Mesenchymal stem cell (in vitro differentiated cells and primary cell): ENCODE measurements at regions not wholly inside any gene's neighbourhood (a gene's known extent, or its start where the extent isn't known, plus 50 kb on each side); places are given as distances from the start of the nearest gene placed in this dataset.
"Not testable (repeated sequence)": the region's sequence is repeated elsewhere in the genome, so short reads cannot be mapped to it uniquely, and the experiment has no call there.

Experiments
- DNase-seq: peaks from one replicate; pipeline ENCODE4 v3.0.0-alpha.2; 2013
- H2AFZ ChIP-seq: one replicate; pipeline ENCODE4 v1.6.1; 2013; ENCODE audit warnings: low read depth, mild to moderate bottlenecking, control low read depth, inconsistent platforms, low read length, moderate library complexity
- H2AK5ac ChIP-seq: 2 replicates; pipeline ENCODE4 v1.6.1; 2013; ENCODE audit warnings: low read length, moderate library complexity, mild to moderate bottlenecking, inconsistent platforms; ENCODE audit not compliant: severe bottlenecking
- H2BK120ac ChIP-seq: one replicate; pipeline ENCODE4 v1.6.1; 2013; ENCODE audit warnings: low read depth, mild to moderate bottlenecking, inconsistent platforms, low read length, moderate library complexity
- H2BK12ac ChIP-seq, 2 experiments: one replicate each; pipeline ENCODE4 v1.6.1; 2013; ENCODE audit warnings: inconsistent platforms in 2 of 2, low read length in 2 of 2, mild to moderate bottlenecking in 2 of 2, moderate library complexity in 2 of 2, control low read depth in 1 of 2
- H2BK15ac ChIP-seq: one replicate; pipeline ENCODE4 v1.6.1; 2013; ENCODE audit warnings: mild to moderate bottlenecking, low read depth, inconsistent platforms; ENCODE audit not compliant: poor library complexity, severe bottlenecking
- H2BK5ac ChIP-seq: 2 replicates; pipeline ENCODE4 v1.6.1; 2013; ENCODE audit warnings: low read depth, mild to moderate bottlenecking, low read length, control low read depth, inconsistent platforms; ENCODE audit not compliant: poor library complexity, severe bottlenecking
- H3K14ac ChIP-seq, 2 experiments: one replicate each; pipeline ENCODE4 v1.6.1; 2013; ENCODE audit warnings: inconsistent platforms in 2 of 2, low read length in 2 of 2, control low read depth in 1 of 2, mild to moderate bottlenecking in 1 of 2, moderate library complexity in 1 of 2
- H3K18ac ChIP-seq, 2 experiments: one replicate each; pipeline ENCODE4 v1.6.1; 2013; ENCODE audit warnings: inconsistent platforms in 2 of 2, low read length in 2 of 2, control low read depth in 1 of 2, low read depth in 1 of 2, mild to moderate bottlenecking in 1 of 2
- H3K23ac ChIP-seq, 2 experiments: one replicate each; pipeline ENCODE4 v1.6.1; 2013; ENCODE audit warnings: inconsistent platforms in 2 of 2, low read length in 2 of 2, mild to moderate bottlenecking in 2 of 2, moderate library complexity in 2 of 2, control low read depth in 1 of 2
- H3K27ac ChIP-seq: 2 replicates; pipeline ENCODE4 v1.5.1; 2013; ENCODE audit warnings: mild to moderate bottlenecking, moderate library complexity, low read length, control low read depth, inconsistent platforms; ENCODE audit not compliant: poor library complexity, severe bottlenecking
- H3K27me3 ChIP-seq, 2 experiments: 2 replicates each; pipeline versions ENCODE4 v1.6.1 to v1.7.0; 2013; ENCODE audit warnings: low read length in 2 of 2, mild to moderate bottlenecking in 2 of 2, moderate library complexity in 2 of 2, control low read depth in 1 of 2, inconsistent platforms in 1 of 2; ENCODE audit not compliant: control insufficient read depth in 1 of 2, insufficient read depth in 1 of 2
- H3K36me3 ChIP-seq, 2 experiments: 2 replicates each; pipeline versions ENCODE4 v1.6.1 to v1.7.0; 2013; ENCODE audit warnings: low read length in 2 of 2, control low read depth in 1 of 2, inconsistent platforms in 1 of 2, low read depth in 1 of 2, mild to moderate bottlenecking in 1 of 2; ENCODE audit not compliant: insufficient read depth in 2 of 2, control insufficient read depth in 1 of 2
- H3K4ac ChIP-seq, 2 experiments: one replicate each; pipeline ENCODE4 v1.6.1; 2013; ENCODE audit warnings: inconsistent platforms in 2 of 2, low read length in 2 of 2, mild to moderate bottlenecking in 2 of 2, moderate library complexity in 2 of 2, control low read depth in 1 of 2, low read depth in 1 of 2
- H3K4me1 ChIP-seq: 2 replicates; pipeline ENCODE4 v1.6.1; 2013; ENCODE audit warnings: low read depth, low read length, control low read depth; ENCODE audit not compliant: control insufficient read depth, insufficient read depth
- H3K4me2 ChIP-seq: 2 replicates; pipeline ENCODE4 v1.6.1; 2013; ENCODE audit warnings: low read length, mild to moderate bottlenecking, inconsistent platforms; ENCODE audit not compliant: poor library complexity, severe bottlenecking
- H3K4me3 ChIP-seq, 2 experiments: 2 replicates each; pipeline versions ENCODE4 v1.5.1 to v1.7.0; 2013; ENCODE audit warnings: low read length in 2 of 2, mild to moderate bottlenecking in 2 of 2, control low read depth in 1 of 2, low read depth in 1 of 2; ENCODE audit not compliant: insufficient read depth in 1 of 2
- H3K79me1 ChIP-seq: replicated peaks from 2 replicates; pipeline ENCODE4 v1.6.1; 2013; ENCODE audit warnings: mild to moderate bottlenecking, control low read depth, low read length, inconsistent platforms; ENCODE audit not compliant: poor library complexity, severe bottlenecking
- H3K9ac ChIP-seq: 2 replicates; pipeline ENCODE4 v1.7.0; 2013; ENCODE audit warnings: mild to moderate bottlenecking, low read length, moderate library complexity
- H3K9me3 ChIP-seq: 2 replicates; pipeline ENCODE4 v1.7.0; 2013; ENCODE audit warnings: mild to moderate bottlenecking, low read length; ENCODE audit not compliant: control insufficient read depth
- H4K8ac ChIP-seq: one replicate; pipeline ENCODE4 v1.6.1; 2013; ENCODE audit warnings: inconsistent platforms, mild to moderate bottlenecking, low read length, moderate library complexity
- H4K91ac ChIP-seq: one replicate; pipeline ENCODE4 v1.6.1; 2013; ENCODE audit warnings: mild to moderate bottlenecking, low read length, inconsistent platforms
- WGBS: methylation state at CpG from one replicate; pipeline ENCODE4 v1.1.7; 2013; ENCODE audit warnings: mixed read lengths; 5-methylcytosine and 5-hydroxymethylcytosine counted together

DNA sequence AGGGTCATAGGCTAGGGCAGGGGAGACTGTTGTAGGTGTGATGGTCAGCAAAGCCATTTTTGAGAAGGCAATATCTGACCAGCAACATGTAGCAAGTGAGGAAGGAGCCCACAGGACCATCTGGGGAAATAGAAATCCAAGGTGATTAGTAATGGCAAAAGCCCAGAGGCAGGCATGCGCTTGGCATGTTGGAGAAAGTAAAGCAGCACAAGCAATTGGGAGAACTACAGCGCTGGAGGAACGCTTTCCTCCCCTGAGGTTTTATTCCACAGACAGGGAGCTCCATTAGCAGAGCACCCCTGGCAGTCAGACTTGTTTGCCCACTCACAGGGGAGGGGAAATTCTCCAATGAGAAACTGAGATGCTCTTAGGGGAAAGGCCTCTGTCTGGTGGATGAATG lies 54.8 kb upstream of the FOXB2 start:
- Histone ChIP-seq H2AK5ac (no peak overlapping the region), H3K27ac (no peak overlapping the region), H3K9me3 (peaks cover 7% of the 10 kb centered on the region), H3K79me1 (no peaks in the 10 kb centered on the region), H3K4me1 (peaks cover 5% of the 10 kb centered on the region), H3K18ac (no peak overlapping the region), H2BK15ac (no peak overlapping the region), H3K23ac (no peak overlapping the region), H3K36me3 (no peaks in the 10 kb centered on the region), H3K27me3 (peaks cover 0 to 4% of the 10 kb centered on the region in 2 experiments), H2BK5ac (no peak overlapping the region), H2AFZ (no peak overlapping the region), H3K4me2 (no peak overlapping the region), H4K91ac (no peak overlapping the region), H3K4ac (no peak overlapping the region), H3K9ac (no peak overlapping the region), H3K14ac (no peak overlapping the region), H3K4me3 (no peak overlapping the region), H2BK120ac (no peak overlapping the region), H2BK12ac (no peak overlapping the region), H4K8ac (no peak overlapping the region)
- 75% methylated on average over 3 of the region's 3 CpGs for WGBS
- DNase-seq, result no peak

DNA sequence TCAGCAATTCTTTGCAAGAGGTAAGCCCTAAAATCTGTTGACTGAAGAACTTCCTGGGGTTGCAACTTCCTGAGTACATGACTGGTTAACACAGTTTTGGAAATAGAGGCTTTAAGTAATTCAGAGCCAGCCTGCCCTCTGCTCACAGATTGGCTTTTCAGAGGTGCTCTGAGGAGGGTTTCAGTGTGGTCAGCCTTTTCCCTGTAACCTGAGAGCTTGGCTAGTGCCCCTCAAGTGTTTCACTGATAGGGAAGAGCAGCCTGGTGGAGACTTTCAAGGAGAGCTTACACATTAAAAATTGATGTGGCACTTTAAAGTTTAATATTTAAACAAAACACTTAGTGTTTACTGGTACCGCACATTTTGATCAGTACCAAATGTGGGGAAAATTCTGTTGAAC lies 56.7 kb upstream of the FOXB2 start:
- Histone ChIP-seq H3K27me3 (peaks cover 0 to 1% of the 10 kb centered on the region in 2 experiments), H4K91ac (no peak overlapping the region), H3K4me3 (no peak overlapping the region), H3K23ac (no peak overlapping the region), H2BK120ac (no peak overlapping the region), H3K36me3 (no peaks in the 10 kb centered on the region), H2BK15ac (no peak overlapping the region), H2AK5ac (no peak overlapping the region), H4K8ac (no peak overlapping the region), H3K9me3 (no peaks in the 10 kb centered on the region), H3K27ac (peak overlapping the region; percentile 9), H3K9ac (no peak overlapping the region), H2BK5ac (no peak overlapping the region), H3K4me1 (peaks cover 5% of the 10 kb centered on the region), H3K4ac (no peak overlapping the region), H2BK12ac (no peak overlapping the region), H3K14ac (no peak overlapping the region), H3K18ac (no peak overlapping the region), H3K79me1 (no peaks in the 10 kb centered on the region), H3K4me2 (no peak overlapping the region), H2AFZ (no peak overlapping the region)
- DNase-seq, result no peak
- no CpG with 5 or more reads among the region's 1 CpG for WGBS

DNA sequence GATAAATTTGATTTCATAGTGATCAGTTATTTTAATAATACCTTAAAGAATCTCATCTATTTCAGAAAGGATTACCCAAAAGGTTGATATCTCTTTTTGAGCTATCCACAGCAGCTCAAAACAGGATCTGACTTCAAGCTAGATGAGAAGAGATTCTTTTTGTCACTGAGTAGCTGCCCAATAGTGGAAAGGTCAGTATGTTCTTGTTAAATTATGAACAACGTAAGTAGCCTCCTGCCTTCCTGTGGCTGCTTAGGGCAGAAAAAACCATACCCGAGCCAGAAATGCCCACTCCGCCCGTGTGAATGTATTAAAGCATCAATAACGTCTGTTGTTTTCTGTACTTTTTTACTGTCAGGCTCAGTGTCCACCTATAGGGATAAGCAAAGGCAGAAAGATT lies 51.3 kb upstream of the PRUNE2 start:
- no peak for DNase-seq
- no peak overlapping the region for H3K14ac ChIP-seq
- no peak overlapping the region for H2AK5ac ChIP-seq
- H3K23ac ChIP-seq, result no peak overlapping the region
- H3K4me2 ChIP-seq, result no peak overlapping the region
- no peak overlapping the region for H2BK12ac ChIP-seq
- no peaks in the 10 kb centered on the region for H3K27me3 ChIP-seq
- H2BK15ac ChIP-seq, result no peak overlapping the region
- no peak overlapping the region for H2BK5ac ChIP-seq
- no peak overlapping the region for H3K4me3 ChIP-seq
- peaks cover 3% of the 10 kb centered on the region for H3K4me1 ChIP-seq
- H3K36me3 ChIP-seq, result no peaks in the 10 kb centered on the region
- no peak overlapping the region for H3K27ac ChIP-seq
- no peak overlapping the region for H3K18ac ChIP-seq
- H3K4ac ChIP-seq, result no peak overlapping the region
- H4K8ac ChIP-seq, result no peak overlapping the region
- WGBS, result 83% methylated on average over 3 of the region's 5 CpGs
- no peak overlapping the region for H2BK120ac ChIP-seq
- H2AFZ ChIP-seq, result no peak overlapping the region
- no peak overlapping the region for H3K9ac ChIP-seq
- H4K91ac ChIP-seq, result no peak overlapping the region
- no peaks in the 10 kb centered on the region for H3K79me1 ChIP-seq
- no peaks in the 10 kb centered on the region for H3K9me3 ChIP-seq

DNA sequence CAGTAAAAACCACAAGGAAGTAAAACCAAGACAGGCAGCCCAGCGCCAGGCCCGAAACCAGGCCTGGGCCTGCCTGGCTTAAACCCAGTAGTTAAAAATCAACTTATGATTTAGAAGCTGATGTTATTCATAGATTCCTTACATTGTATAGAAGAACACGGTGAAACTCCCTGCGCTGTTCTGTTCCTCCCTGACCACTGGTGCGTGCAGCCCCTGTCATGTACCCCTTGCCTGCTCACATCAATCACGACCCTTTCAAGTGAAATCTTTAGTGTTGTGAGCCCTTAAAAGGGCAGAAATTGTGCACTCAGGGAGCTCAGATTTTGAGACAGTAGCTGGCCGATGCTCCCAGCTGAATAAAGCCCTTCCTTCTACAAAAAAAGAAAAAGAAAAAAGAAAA lies 50.5 kb upstream of the PRUNE2 start:
- H3K14ac ChIP-seq, H4K8ac ChIP-seq, H3K4me1 ChIP-seq, H4K91ac ChIP-seq, H3K4me3 ChIP-seq, H3K9ac ChIP-seq, H3K4ac ChIP-seq, DNase-seq, H3K36me3 ChIP-seq, H2BK5ac ChIP-seq, H2AFZ ChIP-seq, H3K4me2 ChIP-seq, H3K79me1 ChIP-seq, H3K23ac ChIP-seq, H3K9me3 ChIP-seq, H2AK5ac ChIP-seq, H2BK15ac ChIP-seq, H3K18ac ChIP-seq, H2BK120ac ChIP-seq, H3K27me3 ChIP-seq, H2BK12ac ChIP-seq: not testable (repeated sequence)
- 40% methylated on average over 1 of the region's 7 CpGs for WGBS
- H3K27ac ChIP-seq, result peak overlapping the region; percentile 71
